HFFc6 (cell line): ENCODE measurements at regions not wholly inside any gene's neighbourhood (a gene's known extent, or its start where the extent isn't known, plus 50 kb on each side); places are given as distances from the start of the nearest gene placed in this dataset.

Experiments used
- DNase-seq: peaks from one replicate; pipeline ENCODE4 v3.0.0-alpha.2; 2018
- H3K27ac Mint-ChIP-seq: 2 replicates; pipeline ENCODE4 v1.8.0; 2020; ENCODE audit warnings: mild to moderate bottlenecking, mixed read lengths
- H3K27me3 Mint-ChIP-seq: 2 replicates; pipeline ENCODE4 v1.8.0; 2021; ENCODE audit warnings: mild to moderate bottlenecking, moderate library complexity, mixed read lengths; ENCODE audit not compliant: insufficient read depth
- H3K36me3 Mint-ChIP-seq: 2 replicates; pipeline ENCODE4 v1.8.0; 2021; ENCODE audit warnings: low read depth, mixed read lengths
- H3K4me1 Mint-ChIP-seq: 2 replicates; pipeline ENCODE4 v1.8.0; 2020; ENCODE audit warnings: low read depth, mixed read lengths
- H3K4me3 Mint-ChIP-seq: 2 replicates; pipeline ENCODE4 v1.8.0; 2020; ENCODE audit warnings: mild to moderate bottlenecking, moderate library complexity, mixed read lengths
- H3K9me3 Mint-ChIP-seq: 2 replicates; pipeline ENCODE4 v1.8.0; 2020; ENCODE audit warnings: mild to moderate bottlenecking, mixed read lengths
- TF ChIP-seq, protein P1 (sequence below): fragments of 200-600 bp; sonication (generic); IDR thresholded peaks from 2 replicates; pipeline ENCODE4 v1.5.0; 2021; ENCODE audit warnings: antibody characterized with exemption, mild to moderate bottlenecking

DNA sequence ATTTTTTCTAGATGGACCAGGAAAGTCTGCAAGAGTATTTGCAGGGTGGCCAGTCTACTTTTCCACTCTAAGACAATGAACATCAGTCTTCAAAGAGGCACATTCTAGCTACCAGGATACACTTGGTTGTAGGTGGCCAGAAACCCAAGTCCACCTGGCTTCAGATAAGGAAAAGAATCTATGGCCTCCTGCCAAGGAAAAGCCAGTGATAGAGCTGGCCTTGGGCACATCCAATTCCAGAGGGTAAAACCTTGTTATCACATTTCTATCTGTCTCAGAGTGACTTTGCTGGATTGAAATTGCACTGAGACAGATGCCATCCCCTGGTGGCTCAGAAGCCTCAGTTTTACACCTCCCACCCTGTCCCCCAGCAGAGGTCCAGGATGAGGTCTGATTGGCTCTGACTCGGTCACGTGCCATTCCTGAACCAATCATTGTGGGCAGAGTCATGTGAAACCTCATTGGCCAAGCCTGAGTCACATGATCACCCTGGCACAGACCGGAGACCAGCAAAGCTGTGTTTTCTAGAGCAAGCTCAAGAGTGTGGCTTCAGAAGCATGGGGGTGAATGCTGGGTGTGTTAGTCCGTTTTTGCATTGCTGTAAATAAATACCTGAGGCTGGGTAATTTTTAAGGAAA, 497.4 kb upstream of the SULF2 start:
- peaks cover 5% of the 10 kb centered on the region; the same call in 1 of the 2 replicates for H3K9me3 Mint-ChIP-seq
- H3K36me3 Mint-ChIP-seq = peaks cover 5% of the 10 kb centered on the region
- H3K4me3 Mint-ChIP-seq = no peak overlapping the region
- H3K27me3 Mint-ChIP-seq = peaks cover 8% of the 10 kb centered on the region; the same call in 1 of the 2 replicates
- H3K4me1 Mint-ChIP-seq = peaks cover 21% of the 10 kb centered on the region
- no peak for DNase-seq
- no peak overlapping the region for H3K27ac Mint-ChIP-seq
- TF ChIP-seq, protein P1, sequence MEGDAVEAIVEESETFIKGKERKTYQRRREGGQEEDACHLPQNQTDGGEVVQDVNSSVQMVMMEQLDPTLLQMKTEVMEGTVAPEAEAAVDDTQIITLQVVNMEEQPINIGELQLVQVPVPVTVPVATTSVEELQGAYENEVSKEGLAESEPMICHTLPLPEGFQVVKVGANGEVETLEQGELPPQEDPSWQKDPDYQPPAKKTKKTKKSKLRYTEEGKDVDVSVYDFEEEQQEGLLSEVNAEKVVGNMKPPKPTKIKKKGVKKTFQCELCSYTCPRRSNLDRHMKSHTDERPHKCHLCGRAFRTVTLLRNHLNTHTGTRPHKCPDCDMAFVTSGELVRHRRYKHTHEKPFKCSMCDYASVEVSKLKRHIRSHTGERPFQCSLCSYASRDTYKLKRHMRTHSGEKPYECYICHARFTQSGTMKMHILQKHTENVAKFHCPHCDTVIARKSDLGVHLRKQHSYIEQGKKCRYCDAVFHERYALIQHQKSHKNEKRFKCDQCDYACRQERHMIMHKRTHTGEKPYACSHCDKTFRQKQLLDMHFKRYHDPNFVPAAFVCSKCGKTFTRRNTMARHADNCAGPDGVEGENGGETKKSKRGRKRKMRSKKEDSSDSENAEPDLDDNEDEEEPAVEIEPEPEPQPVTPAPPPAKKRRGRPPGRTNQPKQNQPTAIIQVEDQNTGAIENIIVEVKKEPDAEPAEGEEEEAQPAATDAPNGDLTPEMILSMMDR = no peak

DNA sequence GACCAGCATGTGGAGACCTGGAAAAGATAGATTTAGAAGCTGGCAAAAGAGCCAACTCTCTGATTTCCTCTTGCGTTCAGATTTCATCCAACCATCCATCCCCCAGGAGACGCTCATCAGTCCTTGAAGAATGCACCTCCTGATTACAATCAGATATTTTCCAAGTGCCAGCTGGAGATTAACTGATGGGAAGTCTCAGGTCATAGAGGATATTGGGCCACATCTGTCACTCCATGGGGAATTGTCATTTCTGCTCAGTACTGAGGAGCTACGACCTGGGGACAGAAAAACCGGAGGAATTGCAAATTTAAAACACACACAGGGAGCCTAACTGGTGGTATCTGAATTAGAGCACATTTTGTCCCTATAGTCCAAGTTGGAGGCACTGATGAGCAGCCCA, 496.2 kb upstream of the SULF2 start:
- DNase-seq = no peak
- H3K4me1 Mint-ChIP-seq = peaks cover 21% of the 10 kb centered on the region
- TF ChIP-seq, protein P1 = no peak
- H3K36me3 Mint-ChIP-seq = peaks cover 5% of the 10 kb centered on the region
- peaks cover 8% of the 10 kb centered on the region; the same call in 1 of the 2 replicates for H3K27me3 Mint-ChIP-seq
- no peak overlapping the region for H3K27ac Mint-ChIP-seq
- no peak overlapping the region for H3K4me3 Mint-ChIP-seq
- H3K9me3 Mint-ChIP-seq = peaks cover 5% of the 10 kb centered on the region; the same call in 1 of the 2 replicates

DNA sequence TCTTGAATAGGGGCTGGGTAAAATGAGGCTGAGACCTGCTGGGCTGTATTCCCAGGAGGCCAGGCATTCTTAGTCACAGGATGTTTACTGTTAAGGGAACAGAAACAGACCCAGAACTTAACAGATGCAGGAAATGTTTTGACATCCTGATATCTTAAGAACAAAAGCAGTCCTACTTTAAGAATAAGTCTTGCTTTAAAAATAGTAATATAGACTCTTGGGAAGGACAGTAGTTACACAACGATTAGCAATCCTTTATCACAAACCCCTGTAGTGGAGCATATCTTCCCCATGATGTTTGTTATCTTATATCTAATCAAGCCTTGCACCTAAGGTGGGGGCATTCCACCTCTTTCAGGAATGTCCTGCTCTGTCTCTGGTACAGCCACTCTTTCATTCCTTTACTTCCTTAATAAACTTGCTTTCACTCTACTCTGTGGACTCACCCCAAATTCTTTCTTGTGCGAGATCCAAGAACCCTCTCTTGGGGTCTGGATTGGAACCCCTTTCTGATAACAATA, 493.7 kb upstream of the SULF2 start:
- no peak overlapping the region for H3K27ac Mint-ChIP-seq
- H3K27me3 Mint-ChIP-seq = peaks cover 8% of the 10 kb centered on the region; the same call in 1 of the 2 replicates
- H3K4me3 Mint-ChIP-seq = no peak overlapping the region
- no peak for DNase-seq
- H3K36me3 Mint-ChIP-seq = peaks cover 5% of the 10 kb centered on the region
- peaks cover 5% of the 10 kb centered on the region; the same call in 1 of the 2 replicates for H3K9me3 Mint-ChIP-seq
- TF ChIP-seq, protein P1 = no peak
- peaks cover 7% of the 10 kb centered on the region for H3K4me1 Mint-ChIP-seq

DNA sequence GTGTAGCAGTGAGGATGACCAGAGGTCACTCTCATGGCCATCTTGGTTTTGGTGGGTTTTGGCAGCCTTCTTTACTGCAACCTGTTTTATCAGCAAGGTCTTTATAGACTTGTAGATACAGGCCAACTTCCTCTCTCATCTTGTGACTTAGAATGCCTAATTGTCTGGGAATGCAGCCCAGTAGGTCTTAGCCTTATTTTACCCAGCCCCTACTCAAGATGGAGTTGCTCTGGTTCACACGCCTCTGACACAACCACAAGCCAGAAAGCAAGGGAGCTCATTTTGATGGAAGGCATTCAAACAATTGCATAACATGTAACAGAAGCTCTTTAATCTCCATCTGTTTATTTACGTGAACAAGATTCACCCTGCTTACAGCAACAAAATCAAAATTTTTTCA, 492.0 kb upstream of the SULF2 start:
- no peaks in the 10 kb centered on the region for H3K36me3 Mint-ChIP-seq
- H3K27me3 Mint-ChIP-seq = peaks cover 5% of the 10 kb centered on the region; the same call in 1 of the 2 replicates
- no peaks in the 10 kb centered on the region for H3K9me3 Mint-ChIP-seq
- no peak overlapping the region for H3K4me3 Mint-ChIP-seq
- TF ChIP-seq, protein P1 = no peak
- no peak overlapping the region for H3K27ac Mint-ChIP-seq
- no peaks in the 10 kb centered on the region for H3K4me1 Mint-ChIP-seq
- no peak for DNase-seq

DNA sequence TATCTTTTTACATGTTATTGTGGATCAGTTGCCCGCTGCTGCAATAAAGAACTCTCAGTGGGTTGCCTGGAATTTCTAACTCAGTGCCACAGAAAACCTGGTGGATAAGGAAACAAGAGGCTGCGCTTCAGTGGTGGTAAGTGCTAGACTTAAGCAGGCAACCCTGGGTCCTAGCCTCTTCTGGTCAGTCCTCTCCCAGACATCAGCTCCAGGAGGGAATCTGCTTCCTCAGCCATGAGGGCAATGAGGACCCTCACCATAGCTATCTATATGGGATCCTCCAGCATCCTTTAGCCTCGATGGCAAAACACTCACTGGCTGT, 490.7 kb upstream of the SULF2 start:
- no peaks in the 10 kb centered on the region for H3K9me3 Mint-ChIP-seq
- H3K4me3 Mint-ChIP-seq = no peak overlapping the region
- DNase-seq = no peak
- H3K36me3 Mint-ChIP-seq = no peaks in the 10 kb centered on the region
- no peak overlapping the region for H3K27ac Mint-ChIP-seq
- H3K4me1 Mint-ChIP-seq = no peaks in the 10 kb centered on the region
- TF ChIP-seq, protein P1 = no peak
- peaks cover 4% of the 10 kb centered on the region; the same call in 1 of the 2 replicates for H3K27me3 Mint-ChIP-seq
